Neural cell (in vitro differentiated cells): ENCODE measurements at regions not wholly inside any gene's neighbourhood (a gene's known extent, or its start where the extent isn't known, plus 50 kb on each side); places are given as distances from the start of the nearest gene placed in this dataset.

Source experiments
- CTCF ChIP-seq: fragments of 450-650 bp; IDR thresholded peaks from 2 replicates; pipeline ENCODE4 v1.5.1; 2014; ENCODE audit warnings: antibody characterized with exemption, mild to moderate bottlenecking, moderate library complexity; ENCODE audit not compliant: poor library complexity, severe bottlenecking
- EP300 ChIP-seq: fragments of 450-650 bp; conservative IDR thresholded peaks from 2 replicates; pipeline ENCODE4 v1.6.1; 2014; ENCODE audit warnings: antibody characterized with exemption, mild to moderate bottlenecking, moderate library complexity; ENCODE audit not compliant: poor library complexity, severe bottlenecking
- EZH2 ChIP-seq: fragments of 200-600, 300-800 bp; shearing (Covaris generic), sonication (generic); IDR thresholded peaks from 2 replicates; pipeline ENCODE4 v1.6.1; 2014; ENCODE audit warnings: antibody characterized with exemption, low read length, borderline replicate concordance, mild to moderate bottlenecking; ENCODE audit not compliant: insufficient read depth, poor library complexity, severe bottlenecking
- MXI1 ChIP-seq: fragments of 450-650 bp; conservative IDR thresholded peaks from 2 replicates; pipeline ENCODE4 v1.6.1; 2014; ENCODE audit warnings: antibody characterized with exemption, mild to moderate bottlenecking; ENCODE audit not compliant: poor library complexity, severe bottlenecking
- POLR2AphosphoS5 ChIP-seq: IDR thresholded peaks from 2 replicates; pipeline ENCODE4 v1.6.1; 2012

- TF ChIP-seq MXI1, result no peak
- TF ChIP-seq POLR2AphosphoS5, result no peak
- TF ChIP-seq CTCF, result no peak
- TF ChIP-seq EZH2, result no peak
- no peak for TF ChIP-seq EP300
Measured at GRCh38 chr7:66452165-66452564, 176.5 kb upstream of the KCTD7 start.
